HG03025 (cell line): ENCODE measurements at regions not wholly inside any gene's neighbourhood (a gene's known extent, or its start where the extent isn't known, plus 50 kb on each side); places are given as distances from the start of the nearest gene placed in this dataset.
A peak's percentile ranks its signal among the peaks of the same experiment; 100 is the strongest.
"Not testable (repeated sequence)": the region's sequence is repeated elsewhere in the genome, so short reads cannot be mapped to it uniquely, and the experiment has no call there.

Experiments
- ATAC-seq: cut with Tn5 transposase; IDR thresholded peaks from one replicate; pipeline ENCODE4 v1.9.1; 2021; ENCODE audit warnings: mild to moderate bottlenecking, moderate library complexity; ENCODE audit not compliant: unreplicated experiment, low FRiP score

DNA sequence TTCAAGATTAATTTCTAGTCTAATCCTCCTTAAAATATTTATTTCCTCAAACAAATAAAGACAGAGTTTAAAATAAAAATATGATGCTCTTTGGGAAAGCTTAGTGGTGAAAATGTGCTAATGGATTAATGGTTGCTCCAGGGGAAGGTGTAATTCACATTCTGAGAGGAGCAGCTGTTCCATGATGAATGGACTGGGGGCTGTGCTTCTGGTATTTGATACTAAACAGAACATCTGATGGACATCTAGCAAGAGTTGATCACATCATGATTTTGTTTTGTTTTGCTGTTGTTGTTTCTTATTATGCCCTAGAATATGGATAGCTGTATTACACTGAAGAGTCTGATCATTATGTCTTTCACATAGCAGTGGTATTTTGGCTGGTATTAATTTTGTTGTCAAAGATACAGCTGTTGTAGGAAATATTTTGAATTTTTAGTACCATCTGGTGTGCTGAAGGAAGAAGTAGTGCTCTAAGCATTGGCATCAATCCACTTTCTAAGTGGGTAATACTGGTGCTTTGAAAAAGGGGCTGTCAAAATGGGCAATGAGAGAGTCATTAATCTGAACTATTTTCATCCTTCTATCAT lies 296.4 kb downstream of the ADAMTS20 start:
- ATAC-seq = no peak

DNA sequence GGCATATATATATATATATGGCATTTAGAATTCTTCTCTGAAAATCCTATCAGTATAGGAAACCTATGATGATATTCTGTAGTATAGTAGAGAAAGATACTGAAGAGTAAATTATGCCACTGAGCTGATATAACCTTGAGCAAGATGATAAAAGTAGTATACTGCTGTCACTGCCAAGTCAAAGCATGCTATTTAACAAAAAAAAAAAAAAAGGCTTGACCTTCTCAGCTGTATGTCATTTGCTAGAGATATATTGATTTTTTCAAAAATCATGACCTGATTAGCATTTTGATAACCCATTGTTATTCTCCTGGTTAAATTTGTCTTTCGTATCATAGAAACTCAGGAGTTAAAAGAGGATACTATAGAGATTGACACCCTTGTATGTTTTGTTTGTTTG lies 299.4 kb downstream of the ADAMTS20 start:
- no peak for ATAC-seq

DNA sequence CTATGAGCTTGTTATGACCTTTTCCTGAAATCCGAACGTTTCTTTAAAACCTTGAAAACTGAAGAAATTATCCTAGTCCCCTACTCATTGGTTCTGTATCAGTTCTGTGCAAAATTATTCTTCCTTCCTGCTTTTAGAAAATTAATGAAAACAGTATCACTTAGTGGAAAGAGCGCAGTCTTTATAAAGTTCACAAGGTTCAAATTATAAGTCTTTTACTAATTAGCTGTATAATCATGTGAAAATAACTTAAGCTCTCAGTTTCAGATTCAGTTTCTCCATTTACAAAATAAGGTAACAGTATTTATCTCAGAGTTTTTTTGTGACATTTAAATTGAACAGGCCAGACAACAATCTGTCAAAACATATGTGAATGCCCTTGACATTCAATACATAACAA lies 306.1 kb downstream of the ADAMTS20 start:
- ATAC-seq = no peak

DNA sequence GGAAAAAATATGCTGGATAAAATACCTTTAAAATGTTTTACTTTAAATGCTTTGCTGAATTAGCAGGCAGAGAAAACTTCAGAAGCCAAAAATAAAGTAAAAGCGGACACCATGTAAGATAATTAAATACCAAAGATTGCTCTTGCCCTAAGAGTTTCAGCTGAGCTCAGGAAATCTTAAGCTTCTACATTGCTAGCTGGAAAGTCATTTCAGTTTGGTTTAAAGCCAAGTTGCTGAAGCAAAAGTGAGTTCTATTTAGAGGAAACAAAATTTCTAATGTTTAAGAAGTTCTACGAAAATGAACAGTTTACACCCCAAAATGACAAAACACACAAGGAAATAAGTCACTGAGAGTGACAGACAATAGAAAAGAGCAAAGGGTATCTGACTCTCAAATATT lies 310.0 kb downstream of the ADAMTS20 start:
- no peak for ATAC-seq

DNA sequence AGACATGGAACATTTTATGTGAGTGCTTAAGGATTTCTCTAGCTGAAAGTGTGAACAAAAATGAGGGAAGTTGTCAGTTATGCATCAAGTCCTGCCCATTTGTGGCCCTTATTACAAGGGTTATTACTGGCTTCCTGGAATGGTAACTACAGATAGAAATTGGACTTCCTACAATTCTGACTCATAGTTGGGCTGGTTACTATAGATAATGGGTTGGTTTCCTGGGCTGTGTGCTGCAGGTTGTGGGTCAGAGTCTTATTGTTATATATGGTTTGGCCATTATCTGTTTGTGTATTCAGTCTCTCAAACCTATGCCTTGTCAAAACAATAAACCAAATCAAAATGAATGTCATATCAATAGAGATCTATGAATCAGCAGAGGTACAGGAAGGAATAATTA lies 313.7 kb downstream of the ADAMTS20 start:
- ATAC-seq = no peak

DNA sequence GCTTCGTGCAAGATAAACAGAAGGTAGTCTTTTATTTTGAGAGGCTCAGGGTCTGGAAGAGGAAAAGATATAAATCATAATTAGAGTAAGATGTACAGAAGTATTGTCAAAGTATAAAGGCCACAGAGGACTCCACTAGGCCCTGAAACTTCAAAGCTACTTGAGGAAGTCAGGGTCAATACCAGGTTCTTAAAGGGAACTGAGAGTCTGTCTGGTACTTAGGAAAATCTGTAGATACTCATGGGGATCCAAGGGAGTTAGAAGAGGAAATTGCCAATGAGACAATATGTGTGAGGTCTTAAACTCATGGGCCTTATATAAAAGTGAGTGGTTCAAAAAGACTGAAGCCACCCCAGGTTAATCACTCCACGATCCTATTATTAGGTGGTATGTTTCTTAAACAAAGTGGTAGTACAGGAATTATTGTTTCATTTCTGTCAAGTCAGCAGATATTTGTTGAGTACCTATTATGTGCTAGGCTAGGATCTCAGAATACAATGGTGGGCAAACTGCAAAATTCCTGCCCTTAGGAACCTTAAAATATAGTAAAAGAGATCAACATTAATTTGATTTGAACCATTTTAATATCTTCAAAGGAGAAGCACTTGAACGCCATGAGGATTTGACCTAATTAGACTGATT lies 314.6 kb downstream of the ADAMTS20 start:
- ATAC-seq = no peak

DNA sequence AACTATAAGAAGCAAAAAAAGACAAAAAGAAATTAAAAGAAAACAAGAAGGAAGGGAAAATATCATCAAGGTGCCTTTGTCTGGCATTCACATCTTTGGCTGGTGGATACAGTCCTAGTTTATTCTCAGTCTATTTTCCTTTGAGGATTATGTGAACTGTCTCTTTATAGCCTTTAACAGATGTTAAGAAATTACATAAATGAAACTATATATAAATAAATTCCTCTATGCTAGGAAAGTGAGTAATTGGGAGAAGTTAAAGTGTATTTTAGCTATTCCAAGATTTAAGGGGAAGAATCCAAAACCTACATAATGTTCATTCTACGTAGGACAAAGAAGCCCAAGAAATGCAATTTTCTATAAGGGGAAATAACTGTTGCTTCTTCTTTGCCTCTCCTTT lies 316.3 kb downstream of the ADAMTS20 start:
- no peak for ATAC-seq

DNA sequence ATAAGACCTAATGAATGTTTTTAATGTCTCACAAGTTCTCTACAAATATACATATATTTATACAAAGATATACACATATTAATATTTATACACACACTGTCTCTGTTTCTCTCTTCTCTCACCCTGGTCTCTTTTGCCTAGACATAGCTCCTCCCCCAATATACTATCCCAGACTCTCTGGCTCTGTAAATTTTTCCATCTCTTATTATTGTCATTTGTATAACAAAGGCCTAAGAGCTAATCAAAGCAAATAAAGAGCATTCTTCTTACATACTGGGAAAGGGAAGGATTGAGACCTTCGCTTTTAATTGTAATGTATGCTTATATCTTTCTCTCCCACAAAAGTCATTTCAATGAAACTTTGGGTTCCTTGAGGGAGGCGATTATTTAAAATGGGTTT lies 318.1 kb downstream of the ADAMTS20 start:
- ATAC-seq = no peak

DNA sequence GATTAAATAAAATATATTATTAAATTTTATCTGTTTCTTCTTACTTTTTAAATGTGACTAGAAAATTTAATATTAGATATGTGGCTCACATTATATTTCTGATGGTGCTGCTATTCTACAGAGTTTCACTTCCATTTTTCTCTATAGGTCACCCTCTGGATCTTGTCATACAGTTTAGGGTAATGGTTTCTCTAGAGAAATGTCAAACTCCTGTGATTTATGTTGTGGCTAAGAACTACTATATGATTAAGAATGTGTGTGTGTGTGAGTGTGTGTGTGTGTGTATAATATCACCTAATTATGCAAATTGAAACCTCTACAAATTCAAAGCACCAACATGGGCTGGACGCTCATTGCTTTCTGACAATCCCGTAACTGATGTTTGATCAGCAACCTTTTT lies 325.9 kb downstream of the ADAMTS20 start:
- no peak for ATAC-seq

DNA sequence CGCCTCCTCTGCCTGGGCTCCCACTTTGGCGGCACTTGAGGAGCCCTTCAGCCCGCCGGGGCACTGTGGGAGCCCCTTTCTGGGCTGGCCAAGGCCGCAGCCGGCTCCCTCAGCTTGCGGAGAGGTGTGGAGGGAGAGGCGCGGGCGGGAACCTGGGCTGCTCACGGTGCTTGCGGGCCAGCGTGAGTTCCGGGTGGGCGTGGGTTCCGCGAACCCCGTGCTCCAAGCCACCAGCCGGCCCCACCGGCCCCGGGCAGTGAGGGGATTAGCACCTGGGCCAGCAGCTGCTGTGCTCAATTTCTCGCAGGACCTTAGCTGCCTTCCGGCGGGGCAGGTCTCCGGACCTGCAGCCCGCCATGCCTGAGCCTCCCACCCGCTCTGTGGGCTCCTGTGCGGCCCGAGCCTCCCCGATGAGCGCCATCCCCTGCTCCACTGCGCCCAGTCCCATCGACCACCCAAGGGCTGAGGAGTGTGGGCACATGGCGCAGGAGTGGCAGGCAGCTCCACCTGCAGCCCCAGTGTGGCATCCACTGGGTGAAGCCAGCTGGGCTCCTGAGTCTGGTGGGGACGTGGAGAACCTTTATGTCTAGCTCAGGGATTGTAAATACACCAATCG lies 327.7 kb downstream of the ADAMTS20 start:
- ATAC-seq = not testable (repeated sequence)

DNA sequence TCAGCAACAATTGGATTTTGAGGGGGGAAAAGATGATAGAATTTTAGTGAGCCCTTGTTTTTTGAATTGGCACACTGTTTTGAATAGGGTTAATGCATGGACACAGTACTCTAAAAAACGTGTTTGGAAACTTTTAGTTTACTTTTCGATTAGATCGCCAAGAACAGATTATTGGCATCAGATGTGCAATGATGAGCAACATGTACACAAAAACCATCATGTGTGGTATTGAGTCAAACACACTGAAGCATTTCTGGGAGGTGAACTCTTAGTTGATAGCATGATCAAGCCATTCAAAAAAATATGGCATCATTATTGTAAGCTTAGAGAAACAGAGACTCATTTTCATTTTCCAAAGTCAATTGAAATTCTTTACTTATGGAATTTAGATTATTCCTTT lies 329.2 kb downstream of the ADAMTS20 start:
- no peak for ATAC-seq

DNA sequence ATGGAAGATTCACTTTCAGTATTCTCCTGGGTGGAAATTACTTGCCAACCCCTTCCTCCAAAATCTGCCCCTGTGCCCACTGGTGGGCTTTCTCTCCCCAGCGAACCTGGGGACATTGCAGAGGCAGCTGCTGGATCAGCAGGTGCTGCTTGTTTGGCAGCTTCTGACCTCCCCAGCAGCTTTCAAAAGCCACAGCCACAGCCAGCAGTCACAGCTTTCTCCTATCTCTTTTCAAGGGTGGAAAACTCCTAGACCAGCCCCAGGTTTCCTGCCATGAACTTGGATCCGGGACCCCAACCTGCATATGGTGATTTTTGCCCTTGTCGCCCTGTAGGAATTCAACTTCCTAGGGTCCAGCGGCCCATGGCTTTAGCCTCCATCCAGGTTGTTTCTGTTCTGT lies 330.8 kb downstream of the ADAMTS20 start:
- no peak for ATAC-seq

DNA sequence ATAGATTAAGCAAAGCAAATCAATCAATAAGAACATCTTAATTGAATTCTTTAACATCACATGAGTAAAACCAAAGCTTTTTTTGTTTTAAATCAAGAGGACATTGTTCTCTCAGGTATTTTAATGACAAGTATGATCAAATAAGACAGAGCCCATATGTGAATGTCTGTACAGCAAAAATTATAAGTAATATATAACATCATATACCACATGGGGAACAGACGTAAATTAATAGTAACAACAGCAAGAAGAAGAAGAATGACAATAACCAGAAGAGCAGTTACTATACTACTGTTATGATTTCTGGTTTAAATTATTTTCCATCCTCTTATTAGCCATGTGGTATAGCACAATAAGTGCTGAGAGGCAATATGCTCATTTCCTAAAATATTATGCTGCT lies 335.5 kb downstream of the ADAMTS20 start:
- no peak for ATAC-seq

DNA sequence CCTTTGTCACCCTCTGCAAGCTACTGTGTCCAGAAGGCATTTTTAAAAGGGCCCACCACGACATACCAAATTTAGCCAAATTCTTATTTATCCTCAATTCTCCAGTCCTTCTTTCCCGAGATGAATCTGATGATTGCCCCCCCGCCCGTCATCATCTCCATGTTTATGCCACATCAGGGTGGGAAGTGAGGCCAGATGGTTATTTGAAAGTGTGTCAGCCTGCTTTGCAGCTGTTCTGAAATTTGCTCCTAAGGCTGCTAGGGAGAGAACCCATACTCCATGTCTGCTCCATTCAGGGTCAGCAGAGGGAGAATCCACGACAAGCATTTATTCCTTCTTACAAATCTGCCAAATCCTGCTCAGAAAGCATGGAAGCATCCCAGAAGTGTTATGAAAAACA lies 337.8 kb downstream of the ADAMTS20 start:
- no peak for ATAC-seq

DNA sequence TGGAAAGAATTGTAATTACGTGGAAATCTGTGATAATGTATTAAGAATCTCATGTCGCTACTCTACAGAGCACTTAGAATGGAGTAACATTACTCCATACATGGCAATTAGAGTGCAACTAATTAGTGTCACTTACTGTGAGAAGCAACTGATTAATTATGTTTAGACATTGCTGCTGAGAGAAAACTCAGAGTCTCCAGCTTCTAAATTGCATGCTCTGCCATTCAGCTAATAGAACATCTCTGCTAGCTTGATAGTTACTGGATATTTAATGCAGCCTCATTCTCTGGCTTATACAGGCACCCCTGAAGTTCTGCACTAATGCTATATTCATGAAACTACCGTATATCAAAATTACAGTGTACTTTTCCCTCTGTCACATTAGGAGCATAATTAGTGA lies 338.4 kb downstream of the ADAMTS20 start:
- ATAC-seq = no peak

DNA sequence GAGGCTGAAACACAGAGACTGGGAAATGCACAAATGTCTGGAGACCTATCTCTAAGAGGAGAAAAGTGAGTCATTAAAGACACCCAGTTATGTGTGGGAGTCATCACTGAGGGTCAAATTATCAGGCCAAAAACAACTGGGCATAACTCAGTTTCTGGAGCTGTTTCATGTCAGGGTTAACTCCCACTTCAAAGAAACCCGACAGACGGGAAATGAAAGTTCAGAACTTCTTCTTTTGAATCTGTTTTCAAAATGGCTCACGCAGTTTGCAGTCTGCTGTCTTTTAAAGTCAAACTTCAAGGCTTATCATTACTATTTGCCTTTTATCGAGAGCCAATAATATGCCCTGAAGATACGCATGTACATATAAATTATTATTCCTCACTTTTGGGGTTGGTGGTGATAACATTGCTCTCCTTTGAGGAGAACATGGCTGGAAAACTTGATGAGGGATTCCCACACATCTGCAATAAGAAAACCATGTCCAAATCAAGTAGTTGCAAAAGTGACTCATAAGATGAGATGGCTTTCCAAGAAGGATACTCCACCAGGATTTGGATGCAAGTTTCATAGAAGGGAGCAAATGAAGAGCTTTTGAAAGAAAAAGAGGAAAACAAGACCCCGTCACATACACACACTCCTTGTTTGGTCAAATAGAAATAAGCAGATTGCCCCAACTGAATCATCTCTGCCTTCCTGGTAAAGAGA lies 341.4 kb downstream of the ADAMTS20 start:
- peak; percentile 97 for ATAC-seq

DNA sequence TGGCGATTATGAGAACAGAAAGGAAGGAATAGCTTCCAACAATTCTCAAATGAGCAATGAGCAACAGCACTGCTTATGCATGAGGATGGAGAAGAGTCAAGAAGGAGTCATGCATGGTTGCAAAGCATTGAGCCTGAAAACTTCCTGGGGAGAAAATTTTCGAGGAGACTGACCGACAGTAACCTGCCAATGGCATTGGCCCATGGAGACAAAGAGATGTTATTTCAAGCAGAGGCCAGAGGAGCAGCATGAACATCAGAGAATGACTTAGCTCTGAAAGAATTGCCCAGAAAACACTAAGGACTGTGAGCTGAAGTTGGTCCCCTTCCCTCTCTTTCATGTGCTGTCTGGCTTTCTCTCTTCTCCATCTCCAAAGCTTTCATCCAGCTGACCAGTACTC lies 343.4 kb downstream of the ADAMTS20 start:
- no peak for ATAC-seq

DNA sequence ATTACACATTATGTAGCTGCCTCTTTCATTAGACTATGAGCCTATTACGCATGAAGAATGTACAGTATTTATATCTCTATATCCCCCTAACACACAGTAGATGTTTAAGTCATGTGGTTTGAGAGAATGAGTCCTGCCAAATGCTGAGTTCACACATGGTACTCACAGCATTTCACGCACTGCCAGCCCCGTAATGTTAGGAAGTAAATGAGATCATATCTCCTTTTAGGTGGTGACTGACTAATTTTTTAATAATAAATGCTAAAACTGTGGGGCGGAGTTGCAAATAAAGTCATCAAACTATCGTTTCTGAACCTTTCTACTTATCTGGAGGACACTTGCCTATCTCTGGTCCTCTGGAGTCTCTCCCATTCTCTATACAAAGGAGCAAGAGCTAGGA lies 343.8 kb downstream of the ADAMTS20 start:
- ATAC-seq = no peak

DNA sequence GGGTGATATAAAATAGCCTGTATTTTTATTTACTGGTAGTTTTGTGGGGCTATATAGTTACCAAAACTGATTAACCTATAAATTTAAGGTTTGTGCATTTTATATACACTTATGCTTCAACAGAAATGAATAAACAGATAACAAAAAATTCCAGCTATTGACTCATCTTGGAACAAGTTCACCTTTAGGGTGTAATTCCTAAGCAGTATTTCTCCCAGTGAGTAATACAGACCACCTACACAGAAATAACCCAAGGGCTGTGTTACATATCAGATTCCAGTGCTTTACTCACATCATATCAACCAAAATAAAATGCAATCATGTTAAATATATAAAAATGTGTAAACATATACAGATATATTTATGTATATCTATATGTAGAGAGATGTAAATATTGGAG lies 345.6 kb downstream of the ADAMTS20 start:
- ATAC-seq = no peak

DNA sequence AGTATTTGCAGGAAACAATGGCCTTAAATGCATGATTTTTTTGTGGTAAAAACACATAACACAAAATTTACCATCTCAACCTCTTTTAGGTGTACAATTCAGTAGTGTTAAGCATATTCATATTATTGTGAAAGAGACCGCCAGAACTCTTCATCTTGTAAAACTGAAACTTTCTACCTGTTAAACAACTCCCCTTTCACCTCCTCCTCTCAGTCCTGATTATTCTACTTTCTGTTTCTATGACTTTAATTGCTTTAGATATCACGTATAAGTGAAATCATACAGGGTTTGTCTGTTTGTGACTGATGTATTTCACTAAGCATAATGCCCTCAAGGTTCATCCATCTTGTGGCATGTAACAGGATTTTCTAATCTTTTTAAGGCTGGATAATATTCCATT lies 353.4 kb downstream of the ADAMTS20 start:
- no peak for ATAC-seq

DNA sequence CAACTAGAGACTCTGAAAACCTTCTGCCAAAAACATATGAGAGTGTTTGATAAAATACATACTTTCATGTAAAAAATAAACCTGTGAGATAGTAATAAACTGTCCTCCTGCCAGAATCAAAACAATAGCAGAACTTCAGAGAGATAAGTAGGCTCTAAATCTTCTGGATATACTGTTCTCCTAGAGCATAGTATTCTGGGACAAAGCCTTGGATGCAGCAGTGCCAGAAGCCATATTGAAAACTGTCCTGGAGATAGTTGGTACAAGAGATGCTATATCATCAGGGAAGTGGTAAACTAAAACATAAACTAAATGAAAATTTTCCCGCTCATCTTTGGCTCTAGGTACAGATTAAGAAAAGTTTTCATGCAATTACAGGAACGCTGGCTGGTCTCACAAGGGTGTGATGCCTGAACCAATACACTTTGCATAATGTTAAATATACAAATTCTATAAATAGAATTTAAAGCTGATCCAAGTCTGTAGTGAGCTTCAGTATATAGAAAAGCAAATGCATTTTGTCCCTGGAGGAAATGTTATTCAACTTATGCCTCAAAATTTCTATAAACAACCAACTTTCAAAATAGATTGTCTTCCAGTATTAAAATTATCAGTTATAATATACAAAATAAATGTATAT lies 355.6 kb downstream of the ADAMTS20 start:
- no peak for ATAC-seq
